B cell (primary cell): ENCODE measurements at regions not wholly inside any gene's neighbourhood (a gene's known extent, or its start where the extent isn't known, plus 50 kb on each side); places are given as distances from the start of the nearest gene placed in this dataset.

Experiments used
- ATAC-seq: fragments of 200-7000 bp; cut with Tn5 transposase; one replicate; pipeline ENCODE4 v1.10.0; 2021; ENCODE audit warnings: low read depth, mild to moderate bottlenecking, moderate number of reproducible peaks, moderate library complexity
- CTCF ChIA-PET: fragments of 350-600 bp; sonication (Branson Sonifier 250); formaldehyde crosslinking; loops from one replicate; lab custom pipeline; 2021; ENCODE audit warnings: antibody characterized with exemption, inconsistent platforms; lab: Charles Lee
- POLR2A ChIA-PET: fragments of 350-600 bp; sonication (Branson Sonifier 250); formaldehyde crosslinking; loops from one replicate; lab custom pipeline; 2021; ENCODE audit warnings: antibody characterized with exemption; lab: Charles Lee
- DNase-seq: peaks from one replicate; pipeline ENCODE4 v3.0.0; 2013
- H2AFZ ChIP-seq: 2 replicates; pipeline ENCODE4 v1.6.1; 2012; ENCODE audit warnings: mild to moderate bottlenecking, low read depth, low read length; ENCODE audit not compliant: insufficient read depth, poor library complexity, severe bottlenecking
- H3K27ac ChIP-seq, 2 donors: 1 replicate in 1 of 2; 2 replicates in 1 of 2; pipeline ENCODE4 v1.5.1; 2012 to 2013; ENCODE audit warnings: low read length in 2 of 2, mild to moderate bottlenecking in 2 of 2, moderate library complexity in 1 of 2
- H3K27me3 ChIP-seq, 4 experiments: fragments of 200-600 bp in 1 of 4; sonication (generic) in 1 of 4; replicated peaks in 1 of 4; 1 replicate in 2 of 4; 2 replicates in 2 of 4; pipeline versions ENCODE4 v1.6.1 to v1.7.0; 2013 to 2016; ENCODE audit warnings: low read length in 3 of 4, mild to moderate bottlenecking in 2 of 4, mixed read lengths in 1 of 4, moderate library complexity in 1 of 4; ENCODE audit not compliant: insufficient read depth in 4 of 4, control insufficient read depth in 3 of 4; ENCODE audit errors: control extremely low read depth in 1 of 4
- H3K36me3 ChIP-seq, 2 experiments: replicated peaks in 1 of 2; 1 replicate in 1 of 2; 2 replicates in 1 of 2; pipeline versions ENCODE4 v1.6.1 to v1.7.1; 2013; ENCODE audit warnings: low read length in 1 of 2; ENCODE audit not compliant: insufficient read depth in 2 of 2, control insufficient read depth in 1 of 2; ENCODE audit errors: control extremely low read depth in 1 of 2, extremely low read depth in 1 of 2
- H3K4me1 ChIP-seq, 2 donors: fragments of 200-600 bp in 1 of 2; sonication (generic) in 1 of 2; 1 replicate in 1 of 2; 2 replicates in 1 of 2; pipeline versions ENCODE4 v1.5.1 to v1.6.1; 2013 to 2017; ENCODE audit warnings: low read length in 2 of 2; ENCODE audit not compliant: control insufficient read depth in 2 of 2, insufficient read depth in 2 of 2
- H3K4me2 ChIP-seq: replicated peaks from 2 replicates; pipeline ENCODE3; 2012; ENCODE audit warnings: mild to moderate bottlenecking, low read depth, low read length; ENCODE audit not compliant: poor library complexity, severe bottlenecking
- H3K4me3 ChIP-seq, 5 experiments: fragments of 200-600 bp in 1 of 5; sonication (generic) in 1 of 5; 1 replicate in 3 of 5; 2 replicates in 2 of 5; pipeline versions ENCODE4 v1.5.1 to v1.7.0; 2011 to 2016; ENCODE audit warnings: low read length in 4 of 5, mild to moderate bottlenecking in 4 of 5, low read depth in 2 of 5, control low read depth in 1 of 5, moderate library complexity in 1 of 5; ENCODE audit not compliant: insufficient read depth in 1 of 5; ENCODE audit errors: control extremely low read depth in 1 of 5, extremely low read depth in 1 of 5
- H3K79me2 ChIP-seq: fragments of 200-600 bp; sonication (generic); one replicate; pipeline ENCODE4 v1.6.0; 2016; ENCODE audit warnings: low read length; ENCODE audit not compliant: control insufficient read depth, insufficient read depth
- H3K9ac ChIP-seq: fragments of 200-600 bp; sonication (generic); 2 replicates; pipeline ENCODE4 v1.6.1; 2017; ENCODE audit warnings: mild to moderate bottlenecking, low read length, moderate library complexity
- H3K9me3 ChIP-seq, 3 donors: one replicate each; pipeline versions ENCODE4 v1.6.1 to v1.7.1; 2013; ENCODE audit warnings: low read length in 2 of 3; ENCODE audit not compliant: control insufficient read depth in 2 of 3, insufficient read depth in 1 of 3; ENCODE audit errors: control extremely low read depth in 1 of 3
- H4K20me1 ChIP-seq: 2 replicates; pipeline ENCODE4 v1.6.0; 2012; ENCODE audit warnings: mild to moderate bottlenecking, low read length; ENCODE audit not compliant: insufficient read depth, control insufficient read depth, poor library complexity, severe bottlenecking
- H3K27ac Mint-ChIP-seq: one replicate; pipeline ENCODE4 v1.8.0; 2021; ENCODE audit warnings: mixed read lengths
- H3K27me3 Mint-ChIP-seq: one replicate; pipeline ENCODE4 v1.8.0; 2021; ENCODE audit warnings: mixed read lengths
- H3K4me1 Mint-ChIP-seq: one replicate; pipeline ENCODE4 v1.8.0; 2021; ENCODE audit warnings: mixed read lengths
- H3K4me3 Mint-ChIP-seq: one replicate; pipeline ENCODE4 v1.8.0; 2021; ENCODE audit warnings: mixed read lengths
- H3K9me3 Mint-ChIP-seq: one replicate; pipeline ENCODE4 v1.8.0; 2022; ENCODE audit warnings: mixed read lengths; ENCODE audit not compliant: insufficient read depth
- CTCF ChIP-seq: fragments of 200-600 bp; IDR thresholded peaks from one replicate; pipeline ENCODE4 v1.8.0; 2022; ENCODE audit warnings: antibody characterized with exemption, mild to moderate bottlenecking
- EZH2 ChIP-seq: IDR thresholded peaks from 2 replicates; pipeline ENCODE4 v1.6.1; 2012; ENCODE audit warnings: borderline replicate concordance, low read depth, mild to moderate bottlenecking, moderate library complexity, low read length; ENCODE audit not compliant: insufficient read depth, poor library complexity, severe bottlenecking
- WGBS: methylation state at CpG from one replicate; pipeline ENCODE4 v1.1.5; 2013; ENCODE audit warnings: missing lambda C conversion rate; ENCODE audit not compliant: insufficient coverage; 5-methylcytosine and 5-hydroxymethylcytosine counted together
- intact Hi-C: fragments of 100-400 bp; cut with micrococcal nuclease; formaldehyde crosslinking; loops from one replicate; pipeline ENCODE4 v1.10.0; 2022

GRCh38 chr7:15920953-15921352 lies 234.5 kb upstream of the MEOX2 start:
- Histone ChIP-seq H2AFZ (no peak overlapping the region), H3K36me3 (no peaks in the 10 kb centered on the region), H3K4me3 (no peak overlapping the region), H3K4me2 (no peak overlapping the region), H4K20me1 (no peaks in the 10 kb centered on the region), H3K9me3 (peaks cover 0 to 6% (median 0%) of the 10 kb centered on the region in 3 donors), H3K9ac (no peak overlapping the region), H3K27me3 (no peaks in the 10 kb centered on the region), H3K79me2 (no peaks in the 10 kb centered on the region), H3K27ac (no peak overlapping the region), H3K4me1 (no peaks in the 10 kb centered on the region)
- intact Hi-C loops, result no loop called here
- ChIA-PET CTCF (interaction anchor here (0.6 kb wide), 1 partner anchor 1977 kb away, joined by 3 read pairs; no protein-coding TSS in a partner anchor), POLR2A (no interaction called here)
- Mint-ChIP-seq H3K4me1 (no peaks in the 10 kb centered on the region), H3K27ac (no peak overlapping the region), H3K4me3 (no peak overlapping the region), H3K27me3 (no peaks in the 10 kb centered on the region), H3K9me3 (peaks cover 4% of the 10 kb centered on the region)
- WGBS, result 92% methylated on average over 2 of the region's 7 CpGs
- DNase-seq (no peak), ATAC-seq (no peak)
- no peak for TF ChIP-seq EZH2
- TF ChIP-seq CTCF, result no peak

- no peak for DNase-seq
- POLR2A ChIA-PET, result no interaction called here
- no peak overlapping the region for H3K4me3 ChIP-seq
Measured at GRCh38 chr7:15916681-15917380, 230.3 kb upstream of the MEOX2 start.

More at GRCh38 chr7:15916681-15917380, 230.3 kb upstream of the MEOX2 start:
- no peaks in the 10 kb centered on the region for H3K9me3 ChIP-seq
- H3K27ac Mint-ChIP-seq, result no peak overlapping the region
- no peaks in the 10 kb centered on the region for H3K79me2 ChIP-seq
- H3K4me2 ChIP-seq, result no peak overlapping the region
- no peaks in the 10 kb centered on the region for H3K4me1 Mint-ChIP-seq
- WGBS, result 94% methylated on average over 2 of the region's 4 CpGs
- TF ChIP-seq CTCF (no peak), EZH2 (no peak)
- H2AFZ ChIP-seq, result no peak overlapping the region
- H4K20me1 ChIP-seq, result no peaks in the 10 kb centered on the region
- no peak overlapping the region for H3K4me3 Mint-ChIP-seq
- no peaks in the 10 kb centered on the region for H3K4me1 ChIP-seq
- H3K27ac ChIP-seq, result no peak overlapping the region
- intact Hi-C loops, result no loop called here
- H3K36me3 ChIP-seq, result no peaks in the 10 kb centered on the region
- peaks cover 2% of the 10 kb centered on the region for H3K9me3 Mint-ChIP-seq
- no peaks in the 10 kb centered on the region for H3K27me3 Mint-ChIP-seq
- H3K27me3 ChIP-seq, result no peaks in the 10 kb centered on the region
- ATAC-seq, result no peak
- H3K9ac ChIP-seq, result no peak overlapping the region
- CTCF ChIA-PET, result no interaction called here
